GM18499 (cell line): ENCODE measurements at regions not wholly inside any gene's neighbourhood (a gene's known extent, or its start where the extent isn't known, plus 50 kb on each side); places are given as distances from the start of the nearest gene placed in this dataset.
"Not testable (repeated sequence)": the region's sequence is repeated elsewhere in the genome, so short reads cannot be mapped to it uniquely, and the experiment has no call there.

Experiments
- ATAC-seq: cut with Tn5 transposase; IDR thresholded peaks from one replicate; pipeline ENCODE4 v1.9.1; 2021; ENCODE audit warnings: moderate number of reproducible peaks; ENCODE audit not compliant: insufficient read depth, unreplicated experiment

DNA sequence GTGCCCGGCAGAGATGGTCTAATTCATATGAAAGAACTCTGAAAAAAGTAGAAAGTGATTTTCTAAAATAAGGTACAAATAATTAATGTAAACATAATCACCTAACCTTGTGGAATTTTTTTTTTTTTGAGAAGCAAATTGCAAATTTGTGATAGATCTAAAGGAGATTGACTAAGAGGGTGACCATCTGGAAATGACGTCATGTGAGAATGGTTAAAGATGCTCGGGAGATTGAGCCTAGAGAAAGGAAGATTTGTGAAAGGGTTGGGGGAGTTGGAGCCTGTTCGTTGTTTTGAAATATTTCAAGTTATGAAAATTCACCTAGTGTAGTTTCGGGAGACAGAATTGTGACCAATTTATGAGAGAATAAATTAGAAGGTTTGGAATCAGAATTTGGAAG lies 115.7 kb upstream of the ANK2 start:
- no peak for ATAC-seq

DNA sequence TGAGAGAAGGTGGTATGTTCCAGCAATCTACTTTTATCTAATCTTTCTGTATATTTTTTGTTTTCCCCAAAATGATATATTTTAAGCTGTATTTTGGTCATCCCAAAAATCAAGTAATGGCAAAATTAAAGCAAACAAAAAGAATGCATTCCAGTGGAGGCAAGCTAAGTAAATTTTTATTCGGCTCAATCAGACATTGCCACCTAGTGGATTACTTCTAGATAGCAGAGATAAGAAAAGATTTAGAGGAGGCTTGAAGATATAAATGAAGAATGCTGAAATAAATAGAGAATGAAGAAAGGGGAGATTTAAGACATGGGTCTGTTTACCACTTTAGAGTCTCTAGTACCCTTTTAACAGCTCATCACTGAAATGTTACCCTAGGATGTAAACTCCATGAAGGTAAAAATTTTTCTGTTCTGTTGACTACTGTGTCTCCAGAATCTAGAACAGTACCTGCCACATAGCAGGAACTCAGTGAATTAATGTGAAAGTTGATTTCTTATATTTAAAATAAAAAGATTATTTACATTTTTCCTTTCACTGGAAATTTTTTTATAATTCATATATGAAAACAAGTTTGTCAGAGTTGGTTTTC lies 110.9 kb upstream of the ANK2 start:
- no peak for ATAC-seq

DNA sequence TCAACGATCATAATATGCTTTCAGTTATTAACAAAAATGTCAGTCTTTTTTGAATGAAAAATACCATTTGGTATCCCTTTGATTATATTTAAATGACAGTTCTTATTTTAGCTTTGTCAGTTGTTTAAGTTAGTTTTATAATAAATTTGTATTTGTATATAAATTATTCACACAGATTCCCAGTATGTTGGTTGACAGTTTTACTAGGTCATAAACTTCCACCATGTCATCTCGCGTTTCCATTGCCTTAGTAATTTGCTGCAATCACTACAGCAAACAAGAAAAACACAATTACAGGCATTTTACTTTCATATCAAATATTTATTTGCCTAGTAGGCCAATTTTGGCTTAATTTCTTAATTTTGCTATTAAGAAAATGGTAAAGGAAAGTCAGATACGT lies 109.6 kb upstream of the ANK2 start:
- ATAC-seq = no peak

DNA sequence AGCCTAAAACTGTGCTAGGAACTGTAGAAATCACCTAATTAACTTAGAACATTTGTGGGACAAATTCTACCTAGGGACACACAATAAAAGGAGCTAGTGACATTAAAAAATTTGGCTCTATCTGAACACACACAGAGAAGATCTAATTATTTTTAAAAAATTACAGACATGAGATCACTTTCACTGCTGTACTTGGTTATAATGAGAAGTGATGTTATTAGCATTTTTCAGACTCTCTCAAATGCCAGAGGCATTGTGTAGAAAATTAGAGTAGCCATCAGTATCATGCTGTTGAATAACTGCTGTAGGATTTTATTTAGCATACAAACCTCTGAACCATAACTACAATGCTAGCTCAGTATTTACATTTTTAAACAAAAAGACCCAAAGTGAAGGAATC lies 109.1 kb upstream of the ANK2 start:
- no peak for ATAC-seq

DNA sequence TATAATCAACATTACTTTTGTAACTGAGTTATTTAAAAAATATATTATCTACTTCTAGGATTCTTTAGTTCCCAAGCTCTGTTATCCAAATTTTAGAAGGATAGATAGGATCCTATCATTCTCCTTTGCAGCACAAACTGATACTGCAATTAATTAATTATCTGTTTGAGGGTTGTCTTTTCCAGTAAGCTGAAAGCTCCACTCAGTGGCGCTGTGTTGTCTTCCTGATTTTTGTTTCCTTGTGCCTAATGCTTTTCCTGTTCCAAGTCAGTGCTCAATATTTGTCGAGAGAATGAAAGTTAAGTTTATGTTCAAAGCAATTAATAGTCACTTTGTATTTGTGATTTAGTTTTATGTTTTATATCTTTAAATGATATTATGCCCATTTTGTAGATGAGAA lies 107.4 kb upstream of the ANK2 start:
- no peak for ATAC-seq

DNA sequence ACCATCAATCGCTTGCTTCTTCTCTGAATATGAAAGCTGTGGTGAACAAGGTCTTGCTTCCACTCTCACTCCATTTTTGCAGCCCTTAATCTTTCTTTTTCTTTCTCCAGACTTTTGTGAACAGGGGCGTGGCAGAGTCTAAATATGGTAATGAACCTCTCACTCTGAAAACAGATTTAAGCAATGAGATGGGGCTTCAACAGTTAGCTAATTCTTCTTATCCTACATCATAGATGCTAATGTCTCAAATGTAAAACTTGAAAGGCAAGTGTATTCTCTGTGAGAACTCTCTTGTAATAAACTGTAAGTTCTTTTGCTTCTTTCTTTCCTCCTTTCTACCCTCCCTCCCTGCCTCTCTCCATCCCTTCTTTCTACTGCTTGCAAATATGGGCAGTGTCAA lies 106.5 kb upstream of the ANK2 start:
- no peak for ATAC-seq

DNA sequence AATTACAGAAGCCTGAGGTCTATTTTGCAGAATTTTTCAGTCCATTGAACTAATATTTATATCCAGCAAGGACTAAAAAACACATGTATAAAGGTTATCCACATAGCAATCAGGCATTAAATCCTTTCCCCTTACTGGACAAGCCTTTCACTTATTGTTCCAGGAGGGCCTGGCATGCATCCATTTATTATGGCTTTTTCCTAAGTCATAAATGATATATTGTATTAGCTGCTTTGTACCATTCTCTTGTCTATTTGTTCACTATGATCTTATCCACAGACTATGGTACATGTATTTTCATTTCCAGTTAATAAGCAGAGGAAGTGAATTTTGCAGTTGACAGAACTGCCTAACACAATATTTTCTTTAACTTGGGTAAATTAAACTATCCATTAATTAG lies 105.4 kb upstream of the ANK2 start:
- ATAC-seq = no peak

DNA sequence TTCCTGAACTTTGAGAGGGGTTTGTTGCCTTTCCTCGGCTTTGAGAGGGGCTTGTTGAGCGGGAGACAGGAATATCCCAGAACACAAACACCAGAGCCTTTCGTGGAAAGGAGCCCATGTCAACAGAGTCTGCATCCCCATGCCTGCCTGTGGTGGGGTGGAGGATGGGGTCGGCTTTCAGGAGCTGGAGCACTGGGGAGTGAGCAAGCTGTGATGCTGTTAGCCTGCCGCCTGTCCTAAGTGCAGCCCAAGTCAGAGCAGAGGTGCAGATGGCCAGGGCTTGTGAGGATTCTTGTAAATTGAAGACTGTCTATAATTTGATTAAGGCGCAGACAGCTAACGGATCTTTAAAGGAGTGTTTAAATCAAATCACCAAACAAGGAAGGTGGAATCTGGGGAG lies 103.3 kb upstream of the ANK2 start:
- no peak for ATAC-seq

DNA sequence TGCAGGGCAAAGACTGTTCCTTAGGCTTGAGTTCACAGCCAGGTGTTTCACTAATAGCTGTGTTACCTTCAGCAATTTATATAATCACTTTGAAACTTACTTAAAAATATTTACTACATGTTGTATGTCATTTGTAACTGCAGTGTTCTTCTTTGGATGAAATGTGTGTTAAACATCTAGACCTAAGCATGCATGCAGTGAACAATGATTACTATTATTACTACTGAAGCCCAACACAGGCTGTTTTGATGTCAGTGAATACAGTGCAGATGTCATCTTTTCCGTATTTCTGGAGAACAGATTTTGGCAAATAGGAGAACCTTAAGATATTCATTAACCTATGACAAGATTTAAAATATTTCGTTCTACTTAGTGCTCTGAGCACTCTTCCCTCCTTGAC lies 101.8 kb upstream of the ANK2 start:
- no peak for ATAC-seq

DNA sequence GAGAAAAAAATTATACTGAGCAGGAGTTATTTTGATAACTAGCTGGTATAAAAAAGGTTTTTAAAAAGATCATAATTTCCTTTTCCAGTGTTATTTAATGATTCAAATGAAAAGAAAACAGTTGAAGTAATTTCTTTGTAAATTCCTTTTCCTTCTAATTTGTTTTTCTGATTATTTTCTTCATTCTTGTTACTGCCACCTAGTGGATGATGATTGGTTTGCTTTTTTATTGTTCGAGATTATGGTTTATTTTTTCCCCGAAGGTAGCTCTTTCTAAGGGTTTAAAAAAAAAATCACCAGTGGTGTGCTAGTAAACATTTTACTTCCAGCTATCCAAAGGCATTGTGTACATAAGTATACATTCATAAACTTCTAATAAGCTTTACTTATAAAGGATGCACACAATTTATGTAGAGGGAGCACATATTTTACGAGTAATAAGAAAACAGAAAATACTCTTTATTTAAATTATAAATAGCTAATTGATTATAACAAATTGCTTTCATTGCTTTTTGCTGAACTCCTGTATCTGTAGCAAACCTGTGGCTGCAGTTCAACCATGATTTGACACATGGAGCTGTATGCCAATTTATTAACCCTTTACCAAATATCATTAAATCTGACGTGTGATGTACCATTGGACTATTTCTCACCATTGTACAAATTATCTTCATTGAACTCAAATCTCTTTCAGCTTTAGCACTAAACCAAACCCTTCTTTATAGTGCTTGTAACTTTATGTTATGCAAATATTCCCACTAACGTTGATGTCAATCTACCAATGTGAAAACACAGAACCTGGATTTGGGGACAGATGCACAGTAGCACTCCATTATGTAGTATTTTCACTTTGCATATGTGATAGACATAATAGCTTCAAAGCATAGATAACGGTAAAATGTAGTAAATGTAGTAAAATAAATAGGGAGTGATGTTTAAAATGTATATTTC lies 97.8 kb upstream of the ANK2 start:
- no peak for ATAC-seq

DNA sequence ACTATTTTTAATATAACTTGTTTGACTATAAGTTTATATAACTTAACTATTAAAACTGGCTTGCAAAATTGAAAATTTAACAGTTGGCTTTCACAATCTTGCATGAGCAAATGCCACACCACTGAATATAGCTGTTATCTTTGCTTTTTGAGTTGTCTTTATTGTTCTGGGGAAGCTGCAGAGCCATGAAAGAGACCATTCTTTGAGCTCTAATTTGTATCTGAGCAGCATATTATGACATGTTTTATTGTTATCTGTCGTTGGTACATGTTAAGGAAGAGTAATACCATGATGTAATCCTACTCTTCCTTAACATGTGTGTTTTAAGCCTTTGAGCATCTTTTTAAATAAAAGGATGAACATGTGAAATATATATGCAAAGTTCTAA lies 97.1 kb upstream of the ANK2 start:
- ATAC-seq = no peak

DNA sequence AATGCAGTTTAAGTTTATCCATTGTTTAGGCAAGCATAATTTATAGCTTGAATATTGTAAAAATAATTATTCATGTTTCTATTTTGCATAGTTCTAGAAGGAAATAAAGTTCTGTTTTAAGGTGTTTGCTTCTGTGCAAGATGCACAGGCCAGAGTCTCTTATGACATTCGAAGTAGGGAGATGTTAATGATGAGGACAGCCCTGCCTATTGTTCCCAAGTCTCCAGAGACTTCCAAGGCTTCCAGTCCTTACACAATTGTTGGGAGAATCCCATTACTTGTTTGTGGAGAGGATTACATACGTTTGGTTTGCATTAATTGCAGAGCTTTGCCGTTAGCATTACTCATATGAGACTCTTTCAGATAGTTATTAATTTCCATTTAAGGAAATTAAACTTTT lies 96.2 kb upstream of the ANK2 start:
- ATAC-seq = no peak

DNA sequence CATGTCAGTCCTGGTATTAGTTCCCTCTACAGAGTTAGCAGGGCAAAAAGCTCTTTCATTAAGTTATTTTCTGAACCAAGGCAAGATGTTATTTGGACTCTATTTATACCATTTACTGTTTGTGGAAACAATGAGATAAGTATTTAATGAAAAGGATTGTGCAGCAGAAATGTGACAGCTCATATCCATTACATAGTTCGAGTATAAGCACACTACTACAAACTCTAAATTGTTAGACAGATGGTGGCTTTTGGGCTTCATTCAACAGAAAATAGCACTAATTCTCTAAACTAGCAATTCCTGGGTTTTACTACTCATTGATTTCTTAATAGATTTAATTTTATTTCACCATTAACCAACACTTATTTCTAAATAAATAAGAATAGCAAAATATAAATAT lies 95.2 kb upstream of the ANK2 start:
- no peak for ATAC-seq

DNA sequence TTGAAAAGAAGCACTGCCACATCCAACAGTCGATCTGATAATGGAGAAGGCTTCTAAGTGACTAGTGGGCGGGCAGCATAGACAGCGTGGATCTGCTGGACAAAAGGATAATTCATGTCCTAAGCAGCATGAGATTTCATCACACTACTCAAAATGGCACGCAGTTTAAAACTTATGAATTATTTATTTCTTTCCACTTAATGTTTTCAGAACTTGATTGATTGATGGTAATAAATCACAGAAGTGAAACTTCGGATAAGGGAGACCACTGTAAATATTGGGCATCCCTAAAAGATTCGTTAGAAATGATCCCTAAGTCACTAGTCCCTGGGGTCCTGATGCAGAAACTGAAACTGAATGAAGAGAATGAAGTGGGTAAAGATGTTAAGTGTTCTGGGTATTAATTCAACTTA lies 93.0 kb upstream of the ANK2 start:
- no peak for ATAC-seq

DNA sequence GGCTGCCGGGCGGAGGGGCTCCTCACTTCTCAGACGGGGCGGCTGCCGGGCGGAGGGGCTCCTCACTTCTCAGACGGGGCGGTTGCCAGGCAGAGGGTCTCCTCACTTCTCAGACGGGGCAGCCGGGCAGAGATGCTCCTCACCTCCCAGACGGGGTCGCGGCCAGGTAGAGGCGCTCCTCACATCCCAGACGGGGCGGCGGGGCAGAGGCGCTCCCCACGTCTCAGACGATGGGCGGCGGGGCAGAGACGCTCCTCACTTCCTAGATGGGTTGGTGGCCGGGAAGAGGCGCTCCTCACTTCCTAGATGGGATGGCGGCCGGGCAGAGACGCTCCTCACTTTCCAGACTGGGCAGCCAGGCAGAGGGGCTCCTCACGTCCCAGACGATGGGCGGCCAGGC lies 91.7 kb upstream of the ANK2 start:
- ATAC-seq = not testable (repeated sequence)

DNA sequence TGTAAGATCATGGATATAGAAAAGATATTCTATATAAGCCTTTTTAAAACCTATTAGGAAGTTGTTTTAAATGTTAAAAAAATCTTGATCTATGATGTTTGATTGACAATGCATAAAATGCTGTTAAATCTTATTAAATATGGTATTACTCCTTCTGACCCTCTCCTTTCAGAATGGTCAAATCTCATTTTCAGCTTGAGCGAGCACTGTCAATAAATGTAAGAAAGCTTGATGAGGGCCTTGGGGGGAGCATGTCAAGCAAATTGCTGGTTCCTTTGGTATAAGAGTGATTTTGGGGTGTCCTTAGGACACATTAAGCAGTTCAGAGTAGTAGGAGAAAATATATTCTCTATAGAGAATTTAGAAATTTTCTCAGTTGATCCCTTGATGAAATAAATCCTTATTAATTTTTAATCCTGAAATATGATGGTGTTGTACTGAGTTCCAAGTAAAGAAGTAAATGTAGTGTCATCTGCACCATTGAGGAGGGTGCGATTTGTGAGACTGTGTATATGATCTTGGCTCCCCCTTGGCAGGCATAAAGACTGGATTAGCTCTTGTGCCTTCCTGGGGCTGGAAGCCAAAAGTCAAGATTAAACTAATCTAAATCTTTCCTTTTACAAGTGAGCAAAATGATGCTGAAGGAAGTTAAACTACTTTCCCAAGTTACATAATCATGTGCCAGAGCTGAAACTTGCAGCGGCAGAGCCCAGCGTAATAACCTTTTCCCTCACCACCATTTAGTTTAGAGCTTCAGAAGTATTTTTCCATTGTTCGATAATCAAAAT lies 82.6 kb upstream of the ANK2 start:
- ATAC-seq = no peak

DNA sequence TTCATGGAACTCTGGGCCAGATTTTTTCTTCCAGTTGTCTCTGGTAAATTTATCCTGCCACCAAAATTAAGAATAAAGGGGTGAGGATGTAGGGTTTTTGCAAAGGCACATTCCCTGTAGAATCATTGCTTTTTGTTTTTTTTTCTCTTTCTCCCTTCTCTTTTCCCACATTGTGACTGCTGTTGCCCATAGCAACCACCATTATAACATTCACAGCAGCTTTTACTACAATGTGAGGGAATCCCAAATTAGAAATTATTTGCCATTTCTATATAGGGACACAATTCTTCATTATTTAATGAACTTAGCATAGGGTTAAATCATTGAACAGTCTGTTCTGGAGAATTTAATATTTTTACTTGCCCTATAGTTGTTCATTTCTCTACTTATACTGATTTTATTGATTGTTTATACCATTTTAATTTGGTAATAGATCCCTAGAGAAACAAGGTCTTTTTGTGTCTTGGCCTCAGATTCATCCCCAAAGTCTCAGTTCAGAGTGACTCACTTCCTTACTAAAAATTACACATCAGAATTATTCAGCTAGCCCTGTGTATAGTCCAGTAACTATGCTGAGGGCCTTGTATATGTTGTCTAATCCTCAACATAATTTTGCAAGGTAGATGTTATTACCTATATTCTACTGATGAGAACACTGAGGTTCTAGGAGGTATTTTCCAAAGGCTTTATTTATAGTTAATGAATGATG lies 80.8 kb upstream of the ANK2 start:
- ATAC-seq = no peak

DNA sequence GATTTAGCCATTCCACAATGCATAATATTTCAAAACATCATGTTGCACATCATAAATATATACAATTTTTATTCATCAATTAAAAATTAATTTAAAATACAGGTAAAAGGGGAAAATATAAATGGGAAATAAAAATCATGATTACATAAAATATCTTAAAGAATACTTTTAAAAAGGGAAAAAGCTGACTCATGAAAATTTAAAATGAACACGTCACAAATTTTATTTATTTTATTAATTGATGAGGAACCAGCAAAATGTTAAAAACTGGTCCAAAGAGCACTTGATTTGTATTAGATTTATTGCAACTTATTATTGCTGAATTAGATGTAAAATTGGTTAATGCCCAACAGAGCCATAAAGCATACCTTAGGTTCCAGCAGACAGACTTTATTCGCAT lies 78.5 kb upstream of the ANK2 start:
- ATAC-seq = no peak

DNA sequence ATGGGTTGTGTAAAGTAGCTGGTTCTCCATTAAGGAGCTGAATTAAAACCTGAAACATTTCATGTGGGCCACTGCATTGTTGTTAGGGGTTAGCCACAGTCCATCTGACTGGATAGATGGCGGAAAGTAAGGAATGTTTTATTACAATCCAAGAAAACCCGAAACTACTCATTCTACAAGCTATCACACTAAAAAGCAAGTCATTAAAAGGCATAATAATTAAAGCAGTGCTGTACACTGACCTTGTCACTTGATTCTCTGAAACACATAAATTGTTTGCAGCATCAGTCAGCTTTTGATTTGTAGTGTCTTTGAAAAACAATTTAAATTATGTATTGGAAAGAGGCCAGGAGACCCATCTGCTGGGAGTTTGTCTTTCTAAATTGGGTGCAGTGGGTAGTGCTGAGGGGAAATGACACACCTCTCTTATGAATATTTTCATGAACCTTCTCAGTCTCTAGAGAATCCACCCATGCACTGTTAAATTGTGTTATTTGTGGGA lies 75.7 kb upstream of the ANK2 start:
- no peak for ATAC-seq

DNA sequence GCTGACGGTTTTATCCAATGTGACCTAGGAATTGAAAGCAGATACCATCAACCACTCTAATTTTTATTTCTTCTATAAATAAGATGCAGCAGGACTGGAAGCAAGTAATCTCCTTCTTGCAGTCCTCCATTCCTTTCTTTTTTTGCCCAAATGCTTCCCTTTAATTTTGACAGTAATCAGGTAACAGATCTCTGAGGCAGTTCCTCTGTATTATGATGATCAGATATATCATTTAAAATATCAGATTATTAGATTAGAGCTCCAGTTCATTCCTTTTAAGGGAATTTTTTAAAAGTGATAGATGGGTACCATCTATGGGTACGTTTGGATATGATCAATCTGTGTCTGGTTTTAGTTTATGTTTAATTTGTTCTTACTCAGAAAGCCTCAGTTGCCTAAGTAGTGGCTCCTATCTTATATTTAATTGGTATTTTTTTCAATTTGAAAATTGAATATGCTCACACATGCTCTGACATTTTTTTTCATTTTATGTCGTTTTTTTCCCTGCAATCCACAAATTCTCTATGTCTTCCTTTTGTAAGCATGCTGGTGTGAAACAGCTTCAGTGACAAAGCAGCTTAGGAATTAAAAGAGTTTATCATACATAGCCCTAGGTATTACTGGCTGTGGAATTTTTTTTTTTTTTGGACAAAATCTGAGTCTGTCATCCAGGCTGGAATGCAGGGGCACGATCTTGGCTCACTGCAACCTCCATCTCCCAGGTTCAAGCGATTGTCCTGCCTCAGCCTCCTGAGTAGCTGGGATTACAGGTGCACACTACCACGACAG lies 73.7 kb upstream of the ANK2 start:
- ATAC-seq = no peak
